ENCODE measurements at regions not wholly inside any gene's neighbourhood (a gene's known extent, or its start where the extent isn't known, plus 50 kb on each side); places are given as distances from the start of the nearest gene placed in this dataset.

- no peak overlapping the region for H3K4me3 ChIP-seq (ENCODE audit: insufficient read depth, low read length)
- no peaks in the 10 kb centered on the region for H3K27me3 ChIP-seq (ENCODE audit: insufficient read depth, low read length)
- no peaks in the 10 kb centered on the region for H3K9me3 ChIP-seq (ENCODE audit: low read depth, low read length)
- no peak overlapping the region for H3K4me2 ChIP-seq (ENCODE audit: insufficient read depth, low read length)
- H4K20me1 ChIP-seq (ENCODE audit: insufficient read depth, low read length): no peaks in the 10 kb centered on the region
- no peak overlapping the region for H3K27ac ChIP-seq (ENCODE audit: low read depth, low read length)
- H3K79me2 ChIP-seq (ENCODE audit: insufficient read depth, low read length): no peaks in the 10 kb centered on the region
- TF ChIP-seq, protein P1, sequence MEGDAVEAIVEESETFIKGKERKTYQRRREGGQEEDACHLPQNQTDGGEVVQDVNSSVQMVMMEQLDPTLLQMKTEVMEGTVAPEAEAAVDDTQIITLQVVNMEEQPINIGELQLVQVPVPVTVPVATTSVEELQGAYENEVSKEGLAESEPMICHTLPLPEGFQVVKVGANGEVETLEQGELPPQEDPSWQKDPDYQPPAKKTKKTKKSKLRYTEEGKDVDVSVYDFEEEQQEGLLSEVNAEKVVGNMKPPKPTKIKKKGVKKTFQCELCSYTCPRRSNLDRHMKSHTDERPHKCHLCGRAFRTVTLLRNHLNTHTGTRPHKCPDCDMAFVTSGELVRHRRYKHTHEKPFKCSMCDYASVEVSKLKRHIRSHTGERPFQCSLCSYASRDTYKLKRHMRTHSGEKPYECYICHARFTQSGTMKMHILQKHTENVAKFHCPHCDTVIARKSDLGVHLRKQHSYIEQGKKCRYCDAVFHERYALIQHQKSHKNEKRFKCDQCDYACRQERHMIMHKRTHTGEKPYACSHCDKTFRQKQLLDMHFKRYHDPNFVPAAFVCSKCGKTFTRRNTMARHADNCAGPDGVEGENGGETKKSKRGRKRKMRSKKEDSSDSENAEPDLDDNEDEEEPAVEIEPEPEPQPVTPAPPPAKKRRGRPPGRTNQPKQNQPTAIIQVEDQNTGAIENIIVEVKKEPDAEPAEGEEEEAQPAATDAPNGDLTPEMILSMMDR (IDR thresholded peaks at IDR 0.05; ENCODE audit: extremely low read depth, low read depth, low read length): no peak
- DNase-seq (ENCODE audit: insufficient read length, low spot score, missing footprints): no peak
- H3K4me1 ChIP-seq (ENCODE audit: insufficient read depth, low read length): no peaks in the 10 kb centered on the region
- H3K36me3 ChIP-seq (ENCODE audit: insufficient read depth, low read length): no peaks in the 10 kb centered on the region
- H2AFZ ChIP-seq (ENCODE audit: low read length): no peak overlapping the region
These were observed 221.1 kb upstream of the PRSS16 start for GRCh38 chr6:27026361-27026760.

GRCh38 chr6:27031302-27031701 is 216.2 kb upstream of the PRSS16 start:
- H3K79me2 ChIP-seq (ENCODE audit: insufficient read depth, low read length): no peaks in the 10 kb centered on the region
- H3K27ac ChIP-seq (ENCODE audit: low read depth, low read length): no peak overlapping the region
- no peak overlapping the region for H3K4me3 ChIP-seq (ENCODE audit: insufficient read depth, low read length)
- H3K9me3 ChIP-seq (ENCODE audit: low read depth, low read length): no peaks in the 10 kb centered on the region
- H3K4me2 ChIP-seq (ENCODE audit: insufficient read depth, low read length): no peak overlapping the region
- no peaks in the 10 kb centered on the region for H3K4me1 ChIP-seq (ENCODE audit: insufficient read depth, low read length)
- TF ChIP-seq, protein P1 (IDR thresholded peaks at IDR 0.05; ENCODE audit: extremely low read depth, low read depth, low read length): no peak
- no peak for DNase-seq (ENCODE audit: insufficient read length, low spot score, missing footprints)
- H3K27me3 ChIP-seq (ENCODE audit: insufficient read depth, low read length): no peaks in the 10 kb centered on the region
- H4K20me1 ChIP-seq (ENCODE audit: insufficient read depth, low read length): no peaks in the 10 kb centered on the region
- H2AFZ ChIP-seq (ENCODE audit: low read length): no peak overlapping the region
- no peaks in the 10 kb centered on the region for H3K36me3 ChIP-seq (ENCODE audit: insufficient read depth, low read length)

DNA sequence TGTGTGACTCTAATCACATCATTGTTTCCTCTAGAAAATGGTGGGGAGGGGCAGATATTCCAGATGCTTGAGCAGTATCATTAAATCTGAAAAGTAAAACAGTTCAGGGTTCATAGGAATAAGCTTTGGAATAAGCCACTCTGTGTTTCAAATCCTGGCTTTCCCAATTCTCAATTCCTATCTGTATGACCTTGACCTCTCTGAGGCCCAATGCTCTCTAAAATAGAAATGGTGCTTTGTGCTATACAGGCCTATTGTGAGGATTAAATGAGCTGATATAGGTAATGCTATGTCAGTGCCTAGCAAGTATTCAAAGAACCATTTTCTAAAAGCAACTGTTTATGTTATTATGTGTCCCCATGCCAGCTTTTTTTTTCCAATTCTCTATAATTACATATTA is 209.0 kb upstream of the PRSS16 start:
- no peak overlapping the region for H3K27ac ChIP-seq (ENCODE audit: low read depth, low read length)
- H3K4me3 ChIP-seq (ENCODE audit: insufficient read depth, low read length): no peak overlapping the region
- no peak overlapping the region for H2AFZ ChIP-seq (ENCODE audit: low read length)
- H3K4me2 ChIP-seq (ENCODE audit: insufficient read depth, low read length): no peak overlapping the region
- DNase-seq (ENCODE audit: insufficient read length, low spot score, missing footprints): no peak
- H3K36me3 ChIP-seq (ENCODE audit: insufficient read depth, low read length): no peaks in the 10 kb centered on the region
- no peaks in the 10 kb centered on the region for H3K27me3 ChIP-seq (ENCODE audit: insufficient read depth, low read length)
- H4K20me1 ChIP-seq (ENCODE audit: insufficient read depth, low read length): no peaks in the 10 kb centered on the region
- no peaks in the 10 kb centered on the region for H3K4me1 ChIP-seq (ENCODE audit: insufficient read depth, low read length)
- no peaks in the 10 kb centered on the region for H3K79me2 ChIP-seq (ENCODE audit: insufficient read depth, low read length)
- TF ChIP-seq, protein P1 (IDR thresholded peaks at IDR 0.05; ENCODE audit: extremely low read depth, low read depth, low read length): no peak
- no peaks in the 10 kb centered on the region for H3K9me3 ChIP-seq (ENCODE audit: low read depth, low read length)

DNA sequence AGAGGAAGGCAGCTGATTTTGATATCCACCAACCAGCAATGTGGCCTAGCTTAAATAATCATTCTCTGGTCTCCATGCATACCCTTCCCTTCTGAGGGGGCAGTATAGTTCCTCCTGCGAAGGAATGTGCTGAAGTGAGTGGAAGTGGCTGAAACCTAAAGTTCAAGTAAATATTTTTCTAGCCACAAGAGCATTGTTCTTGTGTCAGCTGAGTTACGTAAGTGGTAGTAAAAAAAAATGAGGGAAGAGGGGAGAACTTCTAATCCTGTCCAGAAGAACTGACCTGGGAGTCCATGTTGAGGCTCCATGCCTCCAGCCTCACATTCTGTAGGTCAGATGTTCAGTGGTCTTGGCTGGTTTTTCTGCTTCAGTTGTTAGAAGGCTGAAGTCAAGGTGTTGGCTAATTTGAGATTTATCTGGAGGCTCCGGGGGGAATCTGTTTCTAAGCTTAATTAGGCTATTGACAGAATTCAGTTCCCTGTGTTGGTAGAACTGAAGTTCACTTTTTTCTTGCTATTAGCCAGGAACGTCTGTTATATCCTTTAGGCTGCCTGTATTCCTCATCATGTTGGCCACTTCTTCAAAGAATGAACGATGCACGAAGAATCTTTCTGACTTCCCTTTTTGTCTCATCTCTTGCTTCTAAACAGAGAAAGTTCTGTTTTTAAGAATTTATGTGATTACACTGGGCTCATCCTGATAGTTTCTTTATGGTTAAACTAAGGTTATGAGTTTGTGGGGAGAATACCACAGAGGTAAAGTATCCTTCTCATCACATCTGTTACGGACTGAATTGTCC is 207.1 kb upstream of the PRSS16 start:
- no peak overlapping the region for H2AFZ ChIP-seq (ENCODE audit: low read length)
- no peak overlapping the region for H3K4me2 ChIP-seq (ENCODE audit: insufficient read depth, low read length)
- no peaks in the 10 kb centered on the region for H3K4me1 ChIP-seq (ENCODE audit: insufficient read depth, low read length)
- H3K27me3 ChIP-seq (ENCODE audit: insufficient read depth, low read length): no peaks in the 10 kb centered on the region
- no peak overlapping the region for H3K27ac ChIP-seq (ENCODE audit: low read depth, low read length)
- no peaks in the 10 kb centered on the region for H3K79me2 ChIP-seq (ENCODE audit: insufficient read depth, low read length)
- H3K9me3 ChIP-seq (ENCODE audit: low read depth, low read length): no peaks in the 10 kb centered on the region
- DNase-seq (ENCODE audit: insufficient read length, low spot score, missing footprints): no peak
- H3K36me3 ChIP-seq (ENCODE audit: insufficient read depth, low read length): no peaks in the 10 kb centered on the region
- H4K20me1 ChIP-seq (ENCODE audit: insufficient read depth, low read length): no peaks in the 10 kb centered on the region
- TF ChIP-seq, protein P1 (IDR thresholded peaks at IDR 0.05; ENCODE audit: extremely low read depth, low read depth, low read length): no peak
- no peak overlapping the region for H3K4me3 ChIP-seq (ENCODE audit: insufficient read depth, low read length)

All from osteoblast (primary cell).